ENCODE measurements at regions not wholly inside any gene's neighbourhood (a gene's known extent, or its start where the extent isn't known, plus 50 kb on each side); places are given as distances from the start of the nearest gene placed in this dataset.

DNA sequence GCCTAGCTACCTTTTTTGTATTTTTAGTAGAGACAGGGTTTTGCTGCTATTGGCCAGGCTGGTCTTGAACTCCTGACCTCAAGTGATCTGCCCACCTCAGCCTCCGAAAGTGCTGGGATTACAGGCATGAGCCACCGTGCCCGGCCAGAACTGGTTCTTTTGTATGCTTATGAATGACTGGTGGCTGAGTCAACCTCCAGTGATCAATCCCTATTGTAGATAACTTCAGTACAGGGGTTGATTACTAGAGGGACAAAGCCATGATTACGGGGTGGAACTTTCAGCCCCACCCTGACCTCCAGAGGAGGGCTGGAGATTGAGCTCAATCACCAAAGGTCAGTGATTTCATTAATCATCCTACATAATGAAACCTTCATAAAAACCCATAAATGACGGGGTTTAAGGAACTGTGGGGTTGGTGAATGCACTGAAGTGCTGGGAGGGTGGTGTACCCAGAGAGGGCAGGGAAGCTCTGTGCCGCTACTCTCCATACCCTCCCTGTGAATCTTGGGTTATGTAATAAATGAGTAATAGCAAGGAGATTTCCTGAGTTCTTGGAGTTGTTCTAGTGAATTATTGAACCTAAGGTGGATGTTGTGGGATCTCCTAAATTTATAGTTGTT lies 281.8 kb upstream of the CXCR4 start:
- no peak for DNase-seq

DNA sequence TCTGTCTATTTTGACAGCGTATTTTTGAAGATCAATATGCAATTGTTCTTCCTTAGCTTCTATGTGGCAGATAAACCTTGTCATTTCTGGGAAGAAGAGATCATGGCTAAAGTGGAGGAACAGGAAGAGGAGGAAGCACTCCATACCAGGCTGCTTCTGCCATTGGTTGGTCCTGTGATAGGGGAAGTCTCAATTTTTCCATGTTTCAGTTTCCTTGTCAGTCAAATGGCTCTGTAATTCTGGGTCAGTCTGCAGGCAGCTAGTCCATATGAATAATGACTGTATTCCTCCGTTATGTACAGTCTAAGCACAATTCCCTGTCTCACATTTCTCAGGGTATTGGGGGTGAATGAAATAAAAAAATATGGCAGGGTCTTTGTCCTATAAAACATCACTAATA lies 277.6 kb upstream of the CXCR4 start:
- DNase-seq = no peak

DNA sequence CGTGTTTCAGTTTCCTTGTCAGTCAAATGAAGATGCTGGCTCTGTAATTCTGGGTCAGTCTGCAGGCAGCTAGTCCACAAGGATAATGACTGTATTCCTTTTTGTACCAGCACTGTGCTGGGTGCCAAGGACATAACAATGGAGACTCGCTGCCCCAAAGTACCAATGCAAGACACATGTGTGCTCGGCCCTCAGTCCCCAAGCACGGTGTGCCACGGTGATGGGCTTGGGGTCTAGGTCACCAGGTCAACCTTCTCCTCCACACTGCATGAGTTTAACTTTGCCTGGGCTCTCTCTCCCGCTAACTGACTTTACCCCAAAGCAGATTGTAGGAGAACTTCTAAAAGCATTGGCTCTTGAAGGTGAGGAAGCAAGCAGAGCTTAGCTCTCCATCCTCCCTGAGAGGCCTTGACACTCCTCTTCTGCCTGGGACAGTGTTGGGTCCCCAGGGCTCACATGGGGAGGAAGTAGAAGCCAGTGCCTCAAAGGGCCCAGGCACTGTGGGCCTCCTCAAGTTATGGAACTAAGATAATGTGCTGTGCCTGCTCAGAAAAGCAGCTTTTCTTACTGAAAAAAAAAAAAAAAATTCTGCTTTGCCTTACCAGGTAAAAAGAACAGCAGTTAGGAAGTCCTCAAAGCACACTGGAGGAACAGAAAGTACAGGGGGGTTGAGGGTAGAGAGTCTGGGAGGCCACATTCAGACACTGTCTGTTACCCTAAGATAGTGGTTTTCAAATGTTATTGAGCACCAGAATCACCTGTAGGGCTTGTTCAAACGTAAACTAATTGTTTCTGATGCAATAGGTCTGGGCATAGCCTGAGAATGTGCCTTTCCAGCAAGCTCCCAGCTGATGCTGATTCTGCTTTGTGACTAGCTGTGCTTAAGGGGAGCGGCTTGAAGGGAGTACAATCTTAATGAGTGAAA lies 276.4 kb upstream of the CXCR4 start:
- no peak for DNase-seq

DNA sequence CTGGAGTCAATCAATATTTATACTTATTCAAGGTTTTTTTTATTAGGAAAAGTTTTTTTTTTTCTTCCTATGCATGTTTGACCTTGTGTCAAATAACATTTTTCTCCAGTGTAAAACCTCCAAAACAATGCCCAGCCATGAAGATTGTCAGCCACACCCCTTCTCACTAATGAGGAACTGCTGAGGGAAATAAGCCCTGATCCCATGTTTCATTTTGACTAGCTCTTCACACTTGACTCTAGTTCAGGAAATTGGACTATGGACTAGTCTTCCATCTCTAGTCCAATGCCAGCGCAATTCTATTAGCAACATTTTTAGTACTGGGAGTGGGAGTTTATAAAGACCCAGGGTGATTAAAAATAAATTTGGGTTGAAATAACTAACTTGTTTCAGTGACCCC lies 275.6 kb upstream of the CXCR4 start:
- no peak for DNase-seq

DNA sequence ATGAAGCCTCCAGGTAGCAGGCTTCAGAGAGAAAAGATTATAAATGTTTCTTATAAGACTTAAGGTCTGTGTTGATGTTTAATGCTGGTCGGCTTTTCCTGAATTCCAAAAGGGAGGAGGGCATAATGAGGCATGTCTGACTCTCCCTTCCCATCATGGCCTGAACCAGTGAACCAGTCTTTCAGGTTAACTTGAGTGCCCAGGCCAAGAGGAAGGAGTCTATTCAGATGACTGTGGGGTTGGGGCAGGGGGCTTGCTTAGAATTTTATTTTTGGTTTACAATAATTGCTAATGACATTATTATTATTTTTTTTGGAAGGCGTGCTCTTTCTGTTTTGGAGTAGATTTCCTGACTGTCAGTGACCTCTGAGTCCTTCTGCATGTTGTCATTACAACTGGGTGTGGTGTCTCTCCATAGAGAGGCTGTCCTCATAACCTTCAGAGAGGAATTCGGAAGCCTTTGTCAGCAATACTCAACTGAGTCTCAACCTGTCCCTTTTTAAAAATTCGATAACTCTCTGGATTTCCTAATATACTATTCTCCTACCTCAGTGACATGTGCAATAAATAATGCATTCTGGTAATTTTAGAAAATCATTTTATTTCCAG lies 275.1 kb upstream of the CXCR4 start:
- DNase-seq = no peak

DNA sequence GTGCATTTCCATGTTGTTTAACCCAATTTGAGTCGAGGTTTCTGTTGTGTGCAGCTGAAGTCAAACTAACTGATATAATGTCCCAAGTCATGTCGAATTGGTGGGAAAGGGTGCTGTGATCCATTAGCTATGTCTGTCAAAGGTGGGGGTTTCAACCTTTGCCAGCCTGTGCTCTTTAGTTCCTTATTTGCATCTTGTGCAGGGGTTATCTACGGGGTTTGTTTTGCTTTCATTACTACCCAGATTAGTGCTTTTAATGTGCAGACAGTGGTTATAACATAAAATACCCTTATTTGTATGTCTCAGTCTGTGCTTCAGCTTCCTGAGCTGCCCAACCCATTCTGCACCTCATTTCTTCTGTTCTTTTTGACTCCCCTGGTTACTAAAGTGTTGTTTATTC lies 271.9 kb upstream of the CXCR4 start:
- DNase-seq = peak in 1 of 2 donors; percentile 18

DNA sequence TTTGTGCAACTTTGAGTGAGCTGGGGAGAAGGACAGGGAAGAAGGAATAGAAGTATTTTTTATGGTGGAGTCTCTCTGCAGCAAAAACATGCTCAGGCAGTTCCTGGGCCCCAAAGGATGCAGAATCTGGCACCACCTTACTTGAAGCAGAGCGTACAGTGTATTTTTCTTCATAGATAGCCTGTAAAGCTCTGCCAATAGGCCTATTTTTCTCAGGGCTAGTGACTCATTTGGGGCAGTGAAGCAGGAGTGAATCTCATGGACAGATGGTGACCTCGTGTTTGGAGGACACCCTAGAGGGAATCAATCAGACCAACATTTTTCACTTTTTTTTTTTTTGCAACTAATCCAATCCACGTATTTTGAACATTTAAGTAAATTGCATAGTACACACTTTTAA lies 268.1 kb upstream of the CXCR4 start:
- DNase-seq = no peak

DNA sequence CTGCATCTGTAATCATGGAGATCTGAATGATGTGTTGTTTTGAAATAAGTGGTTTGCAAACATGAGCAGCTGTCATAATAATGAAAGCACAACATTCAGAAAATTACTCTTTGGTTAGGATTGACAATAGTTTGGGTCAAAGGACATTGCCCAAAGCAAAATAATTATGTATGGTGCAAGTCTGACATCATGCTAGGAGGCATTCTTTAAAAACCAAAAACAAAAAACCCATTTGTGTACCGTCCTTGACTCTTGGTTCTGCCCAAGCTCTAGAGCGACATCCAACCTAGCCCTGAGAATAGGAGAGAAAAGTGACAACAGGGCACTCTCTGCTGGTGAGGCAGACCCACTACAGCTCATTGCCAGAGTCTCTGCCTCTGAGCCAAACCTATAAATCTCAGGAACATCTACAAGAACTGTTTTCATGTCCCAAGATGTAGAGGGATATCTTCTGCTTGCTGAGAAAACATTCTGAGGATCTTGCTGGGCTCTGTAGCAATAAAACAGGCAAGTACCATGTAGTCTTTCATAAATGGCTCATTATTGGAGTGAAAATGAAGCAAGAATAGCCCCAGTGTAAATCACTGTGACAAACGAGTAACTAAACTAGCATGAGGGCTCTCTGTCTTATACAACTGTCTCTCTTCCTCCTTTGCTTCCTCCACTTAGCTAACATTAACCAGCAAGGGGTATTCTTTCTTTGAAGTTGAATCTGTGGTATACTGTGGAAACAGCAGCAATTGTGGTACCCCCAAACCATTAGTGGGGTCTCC lies 266.8 kb upstream of the CXCR4 start:
- peak; percentile 64 to 71 for DNase-seq

DNA sequence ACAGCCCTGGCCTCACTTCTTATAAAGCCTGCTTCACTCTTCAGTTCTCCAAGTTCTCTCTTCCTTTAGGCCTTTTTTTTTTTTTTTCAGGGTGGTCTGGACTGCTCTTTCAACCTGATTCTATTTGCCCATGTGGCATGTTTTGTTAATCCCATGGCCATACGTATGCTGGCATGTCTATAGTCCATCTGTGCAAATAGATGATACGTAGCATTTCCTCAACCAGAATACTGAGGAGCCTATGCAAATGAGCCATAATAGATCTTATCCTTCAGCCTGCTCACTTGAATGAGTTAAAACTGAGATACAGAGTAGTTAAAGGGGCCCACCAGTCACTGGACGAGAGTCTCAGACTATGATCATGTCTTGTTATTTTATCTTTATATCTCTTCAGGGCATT lies 265.2 kb upstream of the CXCR4 start:
- no peak for DNase-seq

DNA sequence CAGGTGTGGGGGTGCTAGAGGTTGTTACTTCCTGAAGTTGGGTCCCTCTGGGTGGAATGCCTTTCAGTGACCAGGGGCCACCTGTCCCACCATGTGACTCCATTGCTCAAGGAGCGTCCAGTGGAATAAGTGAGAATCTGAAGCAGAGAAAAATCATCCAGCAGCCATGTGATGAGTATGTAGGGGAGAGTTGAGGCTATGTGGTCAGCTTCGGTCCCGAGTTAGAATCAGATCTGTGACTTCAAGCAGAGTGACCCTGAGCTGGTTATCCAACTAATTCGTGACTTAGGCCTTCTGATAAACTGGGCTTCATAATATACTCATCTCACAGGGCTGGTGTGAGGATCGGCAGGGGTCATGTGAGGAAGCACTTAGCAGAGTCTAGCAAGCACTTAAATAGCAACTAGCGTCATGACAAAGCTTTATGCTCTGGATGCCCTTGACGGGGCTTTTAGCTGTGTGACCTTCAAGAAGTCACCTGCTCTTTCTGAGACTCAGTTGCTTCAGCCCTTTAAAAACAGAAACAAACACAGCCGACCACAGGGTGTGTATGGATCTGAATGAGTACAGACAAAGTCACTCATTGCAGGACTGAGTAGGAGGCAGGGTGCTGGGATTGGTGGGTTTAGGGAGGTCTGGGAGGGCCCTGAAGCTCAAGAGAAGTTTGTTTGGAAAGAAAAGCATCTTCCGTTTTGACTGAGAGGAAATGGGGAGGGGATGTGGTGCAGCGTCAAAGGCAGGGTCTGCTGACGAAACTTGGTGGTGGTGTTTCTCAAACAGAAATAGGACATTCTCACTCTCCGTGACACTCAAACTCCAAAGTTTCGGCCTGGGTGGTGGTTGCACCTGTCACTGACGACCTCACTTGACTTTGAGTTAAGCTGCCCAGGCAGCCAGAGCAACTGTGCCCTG lies 264.0 kb upstream of the CXCR4 start:
- peak; percentile 71 to 79 for DNase-seq

DNA sequence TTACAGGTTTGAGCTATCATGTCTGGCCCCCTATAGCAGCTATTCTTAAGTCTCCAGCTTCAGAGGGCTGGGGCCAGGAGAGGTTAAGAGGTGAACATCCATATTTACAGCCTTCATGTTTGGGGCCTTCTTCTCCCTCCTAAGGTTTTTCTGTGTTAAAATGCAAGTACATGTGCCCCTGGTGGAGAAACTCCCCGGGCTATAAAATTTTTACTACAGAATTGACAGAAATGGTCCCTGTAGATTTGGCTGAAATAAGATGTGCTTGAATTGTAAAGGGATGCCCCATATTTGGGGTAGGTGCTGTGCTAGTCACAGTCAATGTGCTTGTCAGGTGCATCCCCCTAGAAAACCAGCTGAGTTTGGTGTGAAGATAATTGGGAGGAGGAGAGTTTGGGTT lies 263.3 kb upstream of the CXCR4 start:
- DNase-seq = no peak

DNA sequence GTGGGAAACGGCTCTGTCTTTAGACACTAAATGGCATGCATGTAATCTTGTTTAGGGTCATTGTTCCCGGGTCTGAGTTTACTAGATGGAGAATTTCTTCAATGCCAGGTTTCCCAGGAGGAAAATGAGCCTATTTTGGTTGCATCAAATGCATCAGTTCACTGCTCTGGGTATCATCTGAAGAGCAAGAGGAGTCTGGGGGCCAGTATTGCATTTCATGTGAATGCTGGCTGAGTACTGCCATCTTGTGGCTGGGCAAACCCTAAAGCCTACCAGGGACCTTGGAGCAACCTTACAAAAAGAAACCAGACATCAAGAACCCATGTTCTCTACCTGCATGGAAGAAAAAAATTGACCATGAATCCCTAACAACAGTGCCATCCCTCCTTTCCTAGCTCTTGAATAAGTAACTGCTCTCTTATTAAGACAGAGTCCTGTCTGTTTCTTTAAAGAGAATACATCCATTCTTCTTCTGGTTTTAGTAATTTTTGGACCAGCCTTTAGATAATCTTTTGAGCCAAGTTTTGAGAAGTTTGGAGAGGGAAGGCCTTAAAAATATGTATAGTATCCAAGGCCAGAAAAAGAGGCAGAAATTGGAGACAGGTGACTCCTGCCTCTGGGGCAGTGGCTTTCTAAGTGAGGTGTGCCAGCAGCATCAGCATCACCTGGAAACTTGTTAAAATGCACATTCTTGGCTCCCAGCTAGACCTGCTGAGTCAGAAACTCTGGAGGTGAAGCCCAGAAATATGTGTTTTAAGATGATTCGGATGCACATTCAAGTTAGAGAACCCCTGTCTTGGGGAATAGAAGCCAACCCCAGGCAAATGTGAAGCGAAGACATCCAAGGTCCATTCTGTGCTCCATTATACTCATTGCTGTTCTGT lies 261.0 kb upstream of the CXCR4 start:
- DNase-seq = peak; percentile 79 to 81

DNA sequence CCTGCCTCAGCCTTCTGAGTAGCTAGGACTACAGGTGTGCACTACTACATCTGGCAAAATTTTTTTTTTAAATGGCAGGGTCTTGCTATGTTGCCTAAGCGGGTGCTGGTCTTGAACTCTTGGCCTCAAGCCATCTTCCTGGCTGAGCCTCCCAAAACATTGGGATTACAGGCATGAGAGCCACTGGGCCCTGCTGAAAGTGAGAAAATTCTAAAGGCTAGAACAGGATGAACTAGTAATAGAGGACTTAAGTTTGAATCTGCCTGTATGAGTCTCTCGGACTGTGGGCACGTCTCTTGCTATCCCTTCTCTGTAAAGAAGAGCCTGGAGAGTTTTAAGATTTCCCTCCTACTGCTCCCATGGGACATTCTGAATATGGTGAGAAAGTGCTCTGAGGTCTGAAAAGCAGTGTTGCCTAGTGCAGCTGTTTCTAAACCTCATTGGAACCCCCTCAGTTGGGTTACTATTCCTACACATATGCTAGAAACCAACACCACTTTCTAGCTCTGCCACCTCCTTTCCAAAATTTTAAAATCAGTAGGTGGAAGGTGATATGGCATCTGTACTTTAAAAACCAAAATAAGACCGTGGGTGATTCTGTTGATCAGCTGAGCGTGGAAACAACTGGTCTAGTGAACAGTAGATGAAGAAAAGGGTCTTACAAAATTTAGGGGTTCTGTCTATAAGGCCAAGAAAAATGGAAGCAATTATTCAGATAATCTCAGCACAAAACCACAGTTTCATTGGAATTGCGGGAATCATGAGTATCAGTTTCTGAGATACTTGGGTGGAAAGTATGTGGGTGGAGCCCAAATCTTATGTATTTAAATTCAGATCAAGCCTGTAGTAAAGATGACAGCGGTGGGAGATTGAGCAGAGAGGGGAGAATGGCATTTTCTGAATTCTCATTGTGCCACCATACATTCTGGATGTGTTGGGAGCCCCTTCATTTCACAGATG lies 259.8 kb upstream of the CXCR4 start:
- no peak for DNase-seq

DNA sequence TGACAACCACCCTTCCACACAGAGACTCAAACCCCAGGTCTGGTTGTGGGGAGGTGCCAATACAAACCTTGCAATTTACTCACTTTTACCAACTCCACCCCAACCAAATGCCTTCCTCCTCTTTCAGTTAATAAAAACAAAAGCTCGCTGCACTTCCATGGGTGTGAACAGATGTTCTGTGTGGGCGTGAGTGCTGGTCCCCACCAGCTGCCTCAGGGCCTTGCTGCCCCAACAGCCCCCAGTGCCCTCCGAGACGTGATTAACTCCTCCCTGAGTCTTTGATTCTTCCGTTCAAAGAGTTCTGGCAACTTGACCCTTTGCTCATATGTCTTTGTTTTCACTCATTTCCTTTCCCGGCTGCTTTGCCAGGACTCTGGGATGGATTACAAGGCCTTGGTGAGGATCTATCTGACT lies 258.9 kb upstream of the CXCR4 start:
- peak in 1 of 2 donors; percentile 27 for DNase-seq

DNA sequence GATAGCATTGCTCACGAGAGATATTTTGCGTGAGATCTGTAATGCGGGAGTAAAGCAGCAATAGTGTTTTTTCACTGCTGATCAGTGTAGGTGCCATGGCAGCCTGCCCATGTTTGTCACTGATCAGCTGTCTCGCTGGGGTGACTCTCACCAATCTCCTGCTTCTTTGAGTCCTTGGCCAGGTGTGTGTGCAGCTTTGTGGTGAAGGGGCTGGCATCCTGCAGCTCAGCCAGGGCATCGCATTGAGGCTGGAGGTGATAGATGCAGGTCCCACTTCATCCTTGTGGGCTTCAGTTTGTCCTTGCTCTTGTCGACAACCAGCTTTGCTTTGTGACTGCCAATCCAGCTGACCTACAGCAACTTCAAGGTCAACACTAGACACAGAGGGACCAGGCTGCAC lies 258.3 kb upstream of the CXCR4 start:
- DNase-seq = peak in 1 of 2 donors; percentile 29

DNA sequence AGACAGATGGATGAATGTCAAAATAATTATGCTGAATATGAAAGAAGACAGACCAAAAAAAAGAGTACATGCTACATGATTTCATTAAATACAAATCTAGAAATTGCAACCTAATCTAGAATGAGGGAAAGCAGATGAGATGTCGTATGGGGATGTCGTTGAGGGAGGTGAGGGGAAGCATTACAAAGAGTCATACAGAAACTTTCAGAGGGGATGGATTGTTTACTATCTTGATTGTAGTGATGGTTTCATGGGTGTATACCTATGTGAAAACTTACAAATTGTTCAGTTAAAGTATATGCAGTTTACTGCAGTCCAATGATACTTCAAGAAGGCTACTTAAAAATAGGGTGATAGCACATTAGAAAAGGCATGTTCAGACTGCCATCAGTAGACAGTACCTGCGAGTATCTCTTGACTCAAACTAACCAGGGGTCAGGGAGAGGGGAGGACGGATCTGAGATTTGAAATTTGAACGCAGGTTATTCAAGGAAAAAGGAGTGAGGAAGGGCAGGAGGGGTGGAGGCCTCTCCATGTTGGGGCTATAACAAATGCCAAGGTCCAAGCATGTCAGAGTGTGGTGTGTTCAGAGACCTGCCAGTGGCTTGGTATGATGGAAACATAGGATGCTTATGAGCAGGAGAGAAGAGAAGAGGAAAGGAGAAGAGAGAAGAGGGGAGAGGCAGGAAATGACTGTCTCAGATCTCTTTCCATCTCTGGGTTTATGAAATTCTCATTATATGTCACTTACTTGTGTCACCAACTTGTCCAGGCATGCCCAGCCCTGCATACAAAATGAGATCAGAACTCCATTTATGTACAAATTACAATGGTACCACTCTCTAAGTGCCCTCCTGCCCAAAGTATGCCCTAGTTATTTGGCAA lies 257.3 kb upstream of the CXCR4 start:
- no peak for DNase-seq

DNA sequence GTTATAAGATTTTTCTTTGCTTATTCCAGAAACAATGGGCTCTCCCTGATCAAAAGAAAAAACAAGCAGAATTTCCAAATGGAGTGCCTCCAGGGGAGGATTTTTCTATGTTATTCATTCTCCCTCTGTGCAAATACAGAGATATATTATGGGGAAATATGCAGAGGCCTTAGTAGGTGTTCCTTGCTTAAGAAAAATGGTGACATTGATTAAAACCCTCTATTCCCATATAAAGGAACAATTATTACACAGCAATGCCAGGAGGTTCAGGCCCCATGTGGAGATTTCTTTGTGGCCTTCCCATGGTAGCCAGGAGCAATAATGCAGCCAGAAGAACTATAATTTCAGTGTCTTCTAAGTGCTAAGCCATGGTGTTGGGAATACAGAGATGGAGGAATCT lies 255.9 kb upstream of the CXCR4 start:
- DNase-seq = no peak

DNA sequence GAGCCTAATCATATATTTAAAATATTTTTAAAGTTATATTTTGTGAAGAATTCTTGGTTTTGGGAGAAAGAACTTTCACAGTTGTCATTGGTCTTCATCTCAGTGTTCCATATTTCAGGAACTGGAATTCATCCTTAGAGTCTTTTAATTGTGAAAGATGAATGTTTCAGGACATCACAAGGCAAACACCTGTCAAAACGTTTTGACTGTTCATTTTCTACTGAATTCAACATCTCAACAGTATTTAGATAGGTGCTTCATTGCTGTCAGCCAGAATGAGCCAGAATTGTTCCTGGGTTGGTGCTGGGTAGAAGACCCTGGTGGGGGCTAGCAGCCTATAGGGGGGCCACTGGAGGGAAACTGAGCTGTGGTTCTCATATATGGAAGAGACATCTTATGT lies 255.1 kb upstream of the CXCR4 start:
- no peak for DNase-seq

DNA sequence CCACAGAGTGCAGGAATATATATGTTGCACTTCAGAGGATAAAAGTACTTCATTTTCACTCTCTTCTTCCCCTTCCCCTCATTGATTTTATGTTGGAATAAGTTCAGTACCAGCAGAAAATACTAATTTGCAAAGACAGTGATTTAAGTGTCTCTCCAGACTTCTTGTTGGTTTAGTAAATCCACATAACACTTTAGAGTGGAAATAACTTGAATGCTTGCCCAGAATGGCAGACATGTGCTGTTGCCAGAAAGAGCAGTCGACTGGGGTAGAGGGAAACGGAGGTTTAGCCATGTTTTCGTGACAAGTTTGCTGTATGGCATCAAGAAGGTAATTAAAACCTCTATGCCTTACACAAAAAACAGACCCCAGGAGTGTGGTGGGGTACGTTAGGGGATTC lies 246.0 kb upstream of the CXCR4 start:
- DNase-seq = no peak

Measured in CD4-positive, alpha-beta T cell treated with Interleukin-1 beta for 1 hour (primary cell).